ENCODE measurements at regions not wholly inside any gene's neighbourhood (a gene's known extent, or its start where the extent isn't known, plus 50 kb on each side); places are given as distances from the start of the nearest gene placed in this dataset.

GRCh38 chr6:131399433-131399832 lies 173.6 kb upstream of the ARG1 start:
- intact Hi-C loops (cut with micrococcal nuclease), result no loop called here
- H2AFZ ChIP-seq (replicated peaks; ENCODE audit: low read length, poor library complexity), result no peak overlapping the region
- WGBS, 2 experiments (ENCODE audit: extremely low coverage in 2 of 2, insufficient read length in 1 of 2), result 63% methylated on average over 2 of the region's 4 CpGs; no CpG with 5 or more reads in 1 of the 2 experiments
- no peak overlapping the region for H4K5ac ChIP-seq (ENCODE audit: low read depth, low read length)
- no peaks in the 10 kb centered on the region for H3K9me1 ChIP-seq (ENCODE audit: insufficient read depth, low read length)
- in situ Hi-C loops (cut with MboI; ENCODE audit: low sequenced_read_pairs), result no loop called here
- no peak overlapping the region for H2BK20ac ChIP-seq (ENCODE audit: low read depth, low read length)
- no peak overlapping the region for H2AK9ac ChIP-seq (replicated peaks; ENCODE audit: low read depth, low read length, poor library complexity)
- H3K79me1 ChIP-seq (ENCODE audit: low read depth in 1 of 2, low read length in 2 of 2), result no peaks in the 10 kb centered on the region
- no peak overlapping the region for H2AK5ac ChIP-seq (ENCODE audit: low read depth, low read length)
- H4K8ac ChIP-seq (ENCODE audit: low read depth in 2 of 2, low read length in 2 of 2), result no peak overlapping the region
- H3K14ac ChIP-seq (replicated peaks; ENCODE audit: low read depth, low read length), result no peak overlapping the region
- no peak overlapping the region for H3K9ac ChIP-seq (ENCODE audit: low read depth, low read length)
- no peak for ATAC-seq (ENCODE audit: low read depth)
- TF ChIP-seq, protein P1, sequence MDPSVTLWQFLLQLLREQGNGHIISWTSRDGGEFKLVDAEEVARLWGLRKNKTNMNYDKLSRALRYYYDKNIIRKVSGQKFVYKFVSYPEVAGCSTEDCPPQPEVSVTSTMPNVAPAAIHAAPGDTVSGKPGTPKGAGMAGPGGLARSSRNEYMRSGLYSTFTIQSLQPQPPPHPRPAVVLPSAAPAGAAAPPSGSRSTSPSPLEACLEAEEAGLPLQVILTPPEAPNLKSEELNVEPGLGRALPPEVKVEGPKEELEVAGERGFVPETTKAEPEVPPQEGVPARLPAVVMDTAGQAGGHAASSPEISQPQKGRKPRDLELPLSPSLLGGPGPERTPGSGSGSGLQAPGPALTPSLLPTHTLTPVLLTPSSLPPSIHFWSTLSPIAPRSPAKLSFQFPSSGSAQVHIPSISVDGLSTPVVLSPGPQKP (IDR thresholded peaks at IDR 0.05; ENCODE audit: borderline replicate concordance, low read depth, low read length), result no peak
- TF ChIP-seq USF2 (IDR thresholded peaks at IDR 0.05; ENCODE audit: low read depth, low read length) (no peak), BHLHE40 (IDR thresholded peaks at IDR 0.05; ENCODE audit: low read depth, low read length) (no peak), CHD1 (IDR thresholded peaks at IDR 0.05; ENCODE audit: low read depth, low read length) (no peak), FOS (IDR thresholded peaks at IDR 0.05; ENCODE audit: low read depth, low read length) (no peak), MAZ (IDR thresholded peaks at IDR 0.05; ENCODE audit: borderline replicate concordance, low read depth, low read length) (no peak), NFE2L2 (IDR thresholded peaks at IDR 0.05; ENCODE audit: low read depth, low read length) (no peak), CEBPB (IDR thresholded peaks at IDR 0.05; ENCODE audit: low read depth, low read length) (no peak), RFX5 (IDR thresholded peaks at IDR 0.05; ENCODE audit: low read depth, low read length) (no peak), RCOR1 (IDR thresholded peaks at IDR 0.05; ENCODE audit: insufficient replicate concordance, low read length) (no peak), MXI1 (IDR thresholded peaks at IDR 0.05; ENCODE audit: borderline replicate concordance, low read depth, low read length) (no peak), MAFK (IDR thresholded peaks at IDR 0.05; ENCODE audit: low read depth, low read length) (no peak), SMC3 (IDR thresholded peaks at IDR 0.05; ENCODE audit: low read depth, low read length) (no peak), RAD21 (IDR thresholded peaks at IDR 0.05; ENCODE audit: low read length) (no peak), POLR2A (IDR thresholded peaks at IDR 0.05; ENCODE audit: low read depth, low read length) (no peak)
- TF ChIP-seq, protein P2, sequence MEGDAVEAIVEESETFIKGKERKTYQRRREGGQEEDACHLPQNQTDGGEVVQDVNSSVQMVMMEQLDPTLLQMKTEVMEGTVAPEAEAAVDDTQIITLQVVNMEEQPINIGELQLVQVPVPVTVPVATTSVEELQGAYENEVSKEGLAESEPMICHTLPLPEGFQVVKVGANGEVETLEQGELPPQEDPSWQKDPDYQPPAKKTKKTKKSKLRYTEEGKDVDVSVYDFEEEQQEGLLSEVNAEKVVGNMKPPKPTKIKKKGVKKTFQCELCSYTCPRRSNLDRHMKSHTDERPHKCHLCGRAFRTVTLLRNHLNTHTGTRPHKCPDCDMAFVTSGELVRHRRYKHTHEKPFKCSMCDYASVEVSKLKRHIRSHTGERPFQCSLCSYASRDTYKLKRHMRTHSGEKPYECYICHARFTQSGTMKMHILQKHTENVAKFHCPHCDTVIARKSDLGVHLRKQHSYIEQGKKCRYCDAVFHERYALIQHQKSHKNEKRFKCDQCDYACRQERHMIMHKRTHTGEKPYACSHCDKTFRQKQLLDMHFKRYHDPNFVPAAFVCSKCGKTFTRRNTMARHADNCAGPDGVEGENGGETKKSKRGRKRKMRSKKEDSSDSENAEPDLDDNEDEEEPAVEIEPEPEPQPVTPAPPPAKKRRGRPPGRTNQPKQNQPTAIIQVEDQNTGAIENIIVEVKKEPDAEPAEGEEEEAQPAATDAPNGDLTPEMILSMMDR (conservative IDR thresholded peaks at IDR 0.05; ENCODE audit: low read depth, low read length), result no peak
- dilution Hi-C loops (cut with HindIII; ENCODE audit: low sequenced_read_pairs, unreplicated experiment), result no loop called here
- no peak overlapping the region for H3K27ac ChIP-seq (ENCODE audit: insufficient read depth, low read length)
- H2BK5ac ChIP-seq (ENCODE audit: low read depth, low read length, poor library complexity, severe bottlenecking), result no peak overlapping the region
- H4K91ac ChIP-seq (ENCODE audit: insufficient read depth, low read depth, low read length), result no peak overlapping the region
- no peak overlapping the region for H3K56ac ChIP-seq (ENCODE audit: extremely low read depth, insufficient read depth, low read length)
- no peak overlapping the region for H3K23ac ChIP-seq (ENCODE audit: low read depth, low read length)
- H3K4me3 ChIP-seq (ENCODE audit: insufficient read depth, low read depth, low read length), result no peak overlapping the region
- ChIA-PET POLR2A (ENCODE audit: unreplicated experiment) (no interaction called here), CTCF (no interaction called here)
- no peak for DNase-seq
- BruUV-seq (replicated peaks), result no TSS peak
- H3K27me3 ChIP-seq (ENCODE audit: control insufficient read depth, insufficient read depth, low read length), result no peaks in the 10 kb centered on the region; the same call in 1 of the 2 replicates
- no peak overlapping the region for H2BK15ac ChIP-seq (ENCODE audit: low read depth, low read length)
- no peak overlapping the region for H3K4me2 ChIP-seq (ENCODE audit: low read depth, low read length)
- no peak overlapping the region for H3K18ac ChIP-seq (ENCODE audit: low read depth, low read length)
- H3K4me1 ChIP-seq (ENCODE audit: control insufficient read depth, insufficient read depth, low read length), result no peaks in the 10 kb centered on the region
- H2BK120ac ChIP-seq (ENCODE audit: low read depth, low read length), result no peak overlapping the region
- no peaks in the 10 kb centered on the region for H3K9me3 ChIP-seq (ENCODE audit: control insufficient read depth, insufficient read depth, low read length)
- H3K4ac ChIP-seq (ENCODE audit: low read depth, low read length), result no peak overlapping the region
- H3K36me3 ChIP-seq (ENCODE audit: control insufficient read depth, insufficient read depth, low read length), result no peaks in the 10 kb centered on the region
- no peaks in the 10 kb centered on the region for H4K20me1 ChIP-seq (ENCODE audit: insufficient read depth, low read length)
